NCI-H774 (cell line): ENCODE measurements at regions not wholly inside any gene's neighbourhood (a gene's known extent, or its start where the extent isn't known, plus 50 kb on each side); places are given as distances from the start of the nearest gene placed in this dataset.

Experiments
- DNase-seq: peaks from one replicate; lab custom pipeline; 2025; lab: John Stamatoyannopoulos, UW

GRCh38 chr5:107263387-107264018 is 407.2 kb downstream of the EFNA5 start:
- no peak for DNase-seq

GRCh38 chr5:107257885-107258520 is 412.7 kb downstream of the EFNA5 start:
- DNase-seq: no peak

GRCh38 chr5:107254902-107255234 is 415.9 kb downstream of the EFNA5 start:
- no peak for DNase-seq

GRCh38 chr5:107254214-107254901 is 416.4 kb downstream of the EFNA5 start:
- DNase-seq: no peak

- DNase-seq: no peak
These were observed 417.5 kb downstream of the EFNA5 start for GRCh38 chr5:107253246-107253645.

- DNase-seq: no peak
These were observed 419.6 kb downstream of the EFNA5 start for GRCh38 chr5:107251151-107251550.

GRCh38 chr5:107248066-107248695 is 422.6 kb downstream of the EFNA5 start:
- no peak for DNase-seq

- no peak for DNase-seq
These were observed 423.3 kb downstream of the EFNA5 start for GRCh38 chr5:107247427-107247826.

GRCh38 chr5:107243220-107243579 is 427.5 kb downstream of the EFNA5 start:
- DNase-seq: no peak

GRCh38 chr5:107242411-107243219 is 428.1 kb downstream of the EFNA5 start:
- no peak for DNase-seq

- DNase-seq: no peak
These were observed 428.9 kb downstream of the EFNA5 start for GRCh38 chr5:107241841-107242240.

- DNase-seq: no peak
These were observed 435.6 kb downstream of the EFNA5 start for GRCh38 chr5:107235167-107235566.

- no peak for DNase-seq
These were observed 437.9 kb downstream of the EFNA5 start for GRCh38 chr5:107232788-107233187.

GRCh38 chr5:107232293-107232692 is 438.4 kb downstream of the EFNA5 start:
- DNase-seq: no peak

- DNase-seq: no peak
These were observed 439.5 kb downstream of the EFNA5 start for GRCh38 chr5:107231191-107231590.

GRCh38 chr5:107230367-107230766 is 440.4 kb downstream of the EFNA5 start:
- DNase-seq: no peak

- DNase-seq: no peak
These were observed 442.5 kb downstream of the EFNA5 start for GRCh38 chr5:107228226-107228625.

GRCh38 chr5:107224272-107224671 is 446.5 kb downstream of the EFNA5 start:
- no peak for DNase-seq

- no peak for DNase-seq
These were observed 447.7 kb downstream of the EFNA5 start for GRCh38 chr5:107223066-107223465.

GRCh38 chr5:107219993-107220392 is 450.7 kb downstream of the EFNA5 start:
- DNase-seq: no peak

- no peak for DNase-seq
These were observed 452.1 kb downstream of the EFNA5 start for GRCh38 chr5:107218457-107219193.

- DNase-seq: no peak
These were observed 453.0 kb downstream of the EFNA5 start for GRCh38 chr5:107217721-107218130.
